SJCRH30 (cell line): ENCODE measurements at regions not wholly inside any gene's neighbourhood (a gene's known extent, or its start where the extent isn't known, plus 50 kb on each side); places are given as distances from the start of the nearest gene placed in this dataset.

Source experiments
- DNase-seq, 2 experiments: peaks; one replicate each; pipeline ENCODE4 v3.0.0-alpha.2; 2015 to 2020
- H3K27ac ChIP-seq: fragments of 250-450 bp; sonication (Bioruptor Pico); 2 replicates; pipeline ENCODE4 v1.5.1; 2020; ENCODE audit warnings: mild to moderate bottlenecking, moderate library complexity
- H3K27me3 ChIP-seq: fragments of 250-450 bp; sonication (Bioruptor Pico); 2 replicates; pipeline ENCODE4 v1.5.1; 2020; ENCODE audit warnings: mild to moderate bottlenecking, moderate library complexity
- H3K36me3 ChIP-seq: fragments of 250-450 bp; sonication (Bioruptor Pico); 2 replicates; pipeline ENCODE4 v1.5.1; 2020; ENCODE audit warnings: mild to moderate bottlenecking, moderate library complexity
- H3K4me1 ChIP-seq: fragments of 250-450 bp; sonication (Bioruptor Pico); 2 replicates; pipeline ENCODE4 v1.5.1; 2020; ENCODE audit warnings: mild to moderate bottlenecking, moderate library complexity
- H3K4me3 ChIP-seq: fragments of 250-450 bp; sonication (Bioruptor Pico); 2 replicates; pipeline ENCODE4 v1.5.1; 2020; ENCODE audit warnings: mild to moderate bottlenecking, moderate library complexity
- H3K9me3 ChIP-seq: fragments of 250-450 bp; sonication (Bioruptor Pico); replicated peaks from 2 replicates; pipeline ENCODE4 v1.5.1; 2020; ENCODE audit warnings: mild to moderate bottlenecking, moderate library complexity

GRCh38 chr12:91785655-91786498 lies 359.8 kb downstream of the BTG1 start:
- Histone ChIP-seq H3K36me3 (no peaks in the 10 kb centered on the region), H3K27ac (no peak overlapping the region), H3K4me3 (no peak overlapping the region), H3K27me3 (no peaks in the 10 kb centered on the region), H3K4me1 (no peaks in the 10 kb centered on the region), H3K9me3 (no peaks in the 10 kb centered on the region)
- DNase-seq, result no peak

- Histone ChIP-seq H3K4me3 (no peak overlapping the region), H3K36me3 (no peaks in the 10 kb centered on the region), H3K27me3 (no peaks in the 10 kb centered on the region), H3K4me1 (no peaks in the 10 kb centered on the region), H3K9me3 (no peaks in the 10 kb centered on the region), H3K27ac (no peak overlapping the region)
- peak in 1 of 2 experiments; percentile 1 for DNase-seq
Observed at GRCh38 chr12:91781114-91781513, 364.5 kb downstream of the BTG1 start.

GRCh38 chr12:91778938-91779400 lies 366.7 kb downstream of the BTG1 start:
- Histone ChIP-seq H3K9me3 (no peaks in the 10 kb centered on the region), H3K27me3 (no peaks in the 10 kb centered on the region), H3K36me3 (no peaks in the 10 kb centered on the region), H3K4me1 (no peaks in the 10 kb centered on the region), H3K4me3 (no peak overlapping the region), H3K27ac (no peak overlapping the region)
- no peak for DNase-seq

- Histone ChIP-seq H3K4me1 (no peaks in the 10 kb centered on the region), H3K9me3 (no peaks in the 10 kb centered on the region), H3K27me3 (no peaks in the 10 kb centered on the region), H3K27ac (no peak overlapping the region), H3K36me3 (no peaks in the 10 kb centered on the region), H3K4me3 (no peak overlapping the region)
- DNase-seq, result no peak
Observed at GRCh38 chr12:91778091-91778832, 367.4 kb downstream of the BTG1 start.

- no peak overlapping the region for H3K27ac ChIP-seq
- no peak for DNase-seq
- H3K27me3 ChIP-seq, result no peaks in the 10 kb centered on the region
- H3K4me3 ChIP-seq, result no peak overlapping the region
- no peaks in the 10 kb centered on the region for H3K36me3 ChIP-seq
- no peaks in the 10 kb centered on the region for H3K9me3 ChIP-seq
- H3K4me1 ChIP-seq, result no peaks in the 10 kb centered on the region
Observed at GRCh38 chr12:91777268-91777992, 368.2 kb downstream of the BTG1 start.

- Histone ChIP-seq H3K4me3 (no peak overlapping the region), H3K4me1 (no peaks in the 10 kb centered on the region), H3K27me3 (no peaks in the 10 kb centered on the region), H3K27ac (no peak overlapping the region), H3K9me3 (no peaks in the 10 kb centered on the region), H3K36me3 (no peaks in the 10 kb centered on the region)
- no peak for DNase-seq
Observed at GRCh38 chr12:91774434-91774921, 371.2 kb downstream of the BTG1 start.

- no peaks in the 10 kb centered on the region for H3K4me1 ChIP-seq
- no peaks in the 10 kb centered on the region for H3K9me3 ChIP-seq
- no peaks in the 10 kb centered on the region for H3K27me3 ChIP-seq
- no peak overlapping the region for H3K4me3 ChIP-seq
- no peak overlapping the region for H3K27ac ChIP-seq
- no peaks in the 10 kb centered on the region for H3K36me3 ChIP-seq
- no peak for DNase-seq
Observed at GRCh38 chr12:91773749-91774429, 371.8 kb downstream of the BTG1 start.

- no peak overlapping the region for H3K27ac ChIP-seq
- H3K4me3 ChIP-seq, result no peak overlapping the region
- no peak for DNase-seq
- no peaks in the 10 kb centered on the region for H3K4me1 ChIP-seq
- H3K27me3 ChIP-seq, result no peaks in the 10 kb centered on the region
- H3K36me3 ChIP-seq, result no peaks in the 10 kb centered on the region
- H3K9me3 ChIP-seq, result no peaks in the 10 kb centered on the region
Observed at GRCh38 chr12:91772411-91772810, 373.2 kb downstream of the BTG1 start.

GRCh38 chr12:91769736-91770135 lies 375.9 kb downstream of the BTG1 start:
- no peaks in the 10 kb centered on the region for H3K27me3 ChIP-seq
- no peaks in the 10 kb centered on the region for H3K9me3 ChIP-seq
- H3K36me3 ChIP-seq, result no peaks in the 10 kb centered on the region
- DNase-seq, result no peak
- H3K4me3 ChIP-seq, result no peak overlapping the region
- H3K4me1 ChIP-seq, result no peaks in the 10 kb centered on the region
- H3K27ac ChIP-seq, result no peak overlapping the region

- no peak for DNase-seq
- Histone ChIP-seq H3K27ac (no peak overlapping the region), H3K9me3 (no peaks in the 10 kb centered on the region), H3K36me3 (no peaks in the 10 kb centered on the region), H3K27me3 (no peaks in the 10 kb centered on the region), H3K4me1 (no peaks in the 10 kb centered on the region), H3K4me3 (no peak overlapping the region)
Observed at GRCh38 chr12:91767237-91767636, 378.4 kb downstream of the BTG1 start.

- Histone ChIP-seq H3K27me3 (no peaks in the 10 kb centered on the region), H3K4me1 (no peaks in the 10 kb centered on the region), H3K36me3 (no peaks in the 10 kb centered on the region), H3K9me3 (no peaks in the 10 kb centered on the region), H3K27ac (no peak overlapping the region), H3K4me3 (no peak overlapping the region)
- DNase-seq, result no peak
Observed at GRCh38 chr12:91766454-91766853, 379.2 kb downstream of the BTG1 start.

GRCh38 chr12:91763654-91764370 lies 381.8 kb downstream of the BTG1 start:
- Histone ChIP-seq H3K4me3 (no peak overlapping the region), H3K27ac (no peak overlapping the region), H3K9me3 (no peaks in the 10 kb centered on the region), H3K36me3 (no peaks in the 10 kb centered on the region), H3K27me3 (no peaks in the 10 kb centered on the region), H3K4me1 (no peaks in the 10 kb centered on the region)
- DNase-seq, result no peak

- Histone ChIP-seq H3K9me3 (no peaks in the 10 kb centered on the region), H3K27ac (no peak overlapping the region), H3K4me1 (no peaks in the 10 kb centered on the region), H3K27me3 (no peaks in the 10 kb centered on the region), H3K36me3 (no peaks in the 10 kb centered on the region), H3K4me3 (no peak overlapping the region)
- DNase-seq, result no peak
Observed at GRCh38 chr12:91753649-91754048, 392.0 kb downstream of the BTG1 start.

- Histone ChIP-seq H3K9me3 (no peaks in the 10 kb centered on the region), H3K27ac (no peak overlapping the region), H3K27me3 (no peaks in the 10 kb centered on the region), H3K4me1 (no peaks in the 10 kb centered on the region), H3K36me3 (no peaks in the 10 kb centered on the region), H3K4me3 (no peak overlapping the region)
- no peak for DNase-seq
Observed at GRCh38 chr12:91746976-91747375, 398.7 kb downstream of the BTG1 start.
